IMR-90 (cell line): ENCODE measurements at regions not wholly inside any gene's neighbourhood (a gene's known extent, or its start where the extent isn't known, plus 50 kb on each side); places are given as distances from the start of the nearest gene placed in this dataset.

Source experiments
- ATAC-seq: fragments of 200-7000 bp; cut with Tn5 transposase; 2 replicates; pipeline ENCODE4 v1.9.1; 2020; ENCODE audit warnings: low read depth, mild to moderate bottlenecking, moderate library complexity
- BruUV-seq: library from RNA; stranded (reverse); fragments of 400-500 nt; replicated peaks from 2 replicates; lab custom pipeline; 2021; lab: Mats Ljungman, UMichigan
- CTCF ChIA-PET: fragments of 300-600 bp; formaldehyde crosslinking; extraction: SDS; loops from one replicate; lab custom pipeline; 2021; ENCODE audit warnings: antibody characterized with exemption; lab: Yijun Ruan, JAX
- POLR2A ChIA-PET: fragments of 300-600 bp; sonication (Branson Sonifier 250); formaldehyde crosslinking; loops from one replicate; lab custom pipeline; 2022; ENCODE audit warnings: antibody characterized with exemption; ENCODE audit not compliant: unreplicated experiment; lab: Charles Lee
- DNase-seq: peaks from one replicate; pipeline ENCODE4 v3.0.0; 2013
- H2AFZ ChIP-seq: replicated peaks from 2 replicates; pipeline ENCODE3; 2013; ENCODE audit warnings: low read length, mild to moderate bottlenecking; ENCODE audit not compliant: poor library complexity
- H2AK5ac ChIP-seq: 2 replicates; pipeline ENCODE4 v1.6.1; 2013; ENCODE audit warnings: low read depth, low read length, inconsistent platforms
- H2AK9ac ChIP-seq: replicated peaks from 2 replicates; pipeline ENCODE3; 2013; ENCODE audit warnings: mild to moderate bottlenecking, low read depth, low read length, moderate library complexity; ENCODE audit not compliant: poor library complexity
- H2BK120ac ChIP-seq: 2 replicates; pipeline ENCODE4 v1.6.1; 2013; ENCODE audit warnings: low read depth, low read length, inconsistent platforms
- H2BK15ac ChIP-seq: 3 replicates; pipeline ENCODE4 v1.6.1; 2013; ENCODE audit warnings: low read depth, low read length, inconsistent platforms
- H2BK20ac ChIP-seq: 2 replicates; pipeline ENCODE4 v1.6.1; 2013; ENCODE audit warnings: low read depth, mild to moderate bottlenecking, inconsistent platforms, low read length, moderate library complexity
- H2BK5ac ChIP-seq: 2 replicates; pipeline ENCODE4 v1.6.1; 2013; ENCODE audit warnings: mild to moderate bottlenecking, low read depth, low read length, inconsistent platforms; ENCODE audit not compliant: poor library complexity, severe bottlenecking
- H3K14ac ChIP-seq: replicated peaks from 2 replicates; pipeline ENCODE4 v1.6.1; 2013; ENCODE audit warnings: low read depth, low read length, inconsistent platforms
- H3K18ac ChIP-seq: 2 replicates; pipeline ENCODE4 v1.6.1; 2013; ENCODE audit warnings: low read depth, low read length, control low read depth
- H3K23ac ChIP-seq: 2 replicates; pipeline ENCODE4 v1.6.1; 2013; ENCODE audit warnings: low read depth, low read length, inconsistent platforms
- H3K27ac ChIP-seq: 2 replicates; pipeline ENCODE4 v1.5.1; 2013; ENCODE audit warnings: mild to moderate bottlenecking, control low read depth, low read length; ENCODE audit not compliant: insufficient read depth
- H3K27me3 ChIP-seq: 2 replicates; pipeline ENCODE4 v1.6.1; 2013; ENCODE audit warnings: low read length; ENCODE audit not compliant: control insufficient read depth, insufficient read depth
- H3K36me3 ChIP-seq: 2 replicates; pipeline ENCODE4 v1.6.1; 2013; ENCODE audit warnings: low read length, mixed read lengths; ENCODE audit not compliant: control insufficient read depth, insufficient read depth
- H3K4ac ChIP-seq: 2 replicates; pipeline ENCODE4 v1.6.1; 2013; ENCODE audit warnings: low read depth, low read length, inconsistent platforms
- H3K4me1 ChIP-seq: 2 replicates; pipeline ENCODE4 v1.6.1; 2013; ENCODE audit warnings: low read length, mixed read lengths; ENCODE audit not compliant: control insufficient read depth, insufficient read depth
- H3K4me2 ChIP-seq: 2 replicates; pipeline ENCODE4 v1.6.1; 2013; ENCODE audit warnings: low read depth, mild to moderate bottlenecking, control low read depth, low read length, moderate library complexity
- H3K4me3 ChIP-seq: 2 replicates; pipeline ENCODE4 v1.5.1; 2013; ENCODE audit warnings: low read depth, mild to moderate bottlenecking, control low read depth, low read length, moderate library complexity; ENCODE audit not compliant: insufficient read depth
- H3K56ac ChIP-seq: 2 replicates; pipeline ENCODE4 v1.6.1; 2013; ENCODE audit warnings: low read length, inconsistent platforms; ENCODE audit not compliant: insufficient read depth; ENCODE audit errors: extremely low read depth
- H3K79me1 ChIP-seq, 2 experiments: 2 replicates each; pipeline ENCODE4 v1.6.1; 2013; ENCODE audit warnings: low read length in 2 of 2, inconsistent platforms in 1 of 2, low read depth in 1 of 2
- H3K9ac ChIP-seq: 2 replicates; pipeline ENCODE4 v1.6.1; 2013; ENCODE audit warnings: low read depth, low read length, control low read depth
- H3K9me1 ChIP-seq: 2 replicates; pipeline ENCODE4 v1.6.1; 2013; ENCODE audit warnings: low read length, inconsistent platforms; ENCODE audit not compliant: insufficient read depth
- H3K9me3 ChIP-seq: 2 replicates; pipeline ENCODE4 v1.6.1; 2013; ENCODE audit warnings: low read length; ENCODE audit not compliant: control insufficient read depth, insufficient read depth
- H4K20me1 ChIP-seq: 2 replicates; pipeline ENCODE4 v1.6.1; 2013; ENCODE audit warnings: low read length, inconsistent platforms; ENCODE audit not compliant: insufficient read depth
- H4K5ac ChIP-seq: 2 replicates; pipeline ENCODE4 v1.6.1; 2013; ENCODE audit warnings: mild to moderate bottlenecking, low read depth, low read length, control low read depth
- H4K8ac ChIP-seq, 2 experiments: 2 replicates each; pipeline ENCODE4 v1.6.1; 2013; ENCODE audit warnings: low read depth in 2 of 2, low read length in 2 of 2, control low read depth in 1 of 2, inconsistent platforms in 1 of 2
- H4K91ac ChIP-seq: 2 replicates; pipeline ENCODE4 v1.6.1; 2013; ENCODE audit warnings: low read depth, low read length, inconsistent platforms; ENCODE audit not compliant: insufficient read depth
- CEBPB ChIP-seq: IDR thresholded peaks from 2 replicates; pipeline ENCODE4 v1.6.1; 2012; ENCODE audit warnings: low read depth, low read length, improper control_type of control experiment
- CHD1 ChIP-seq: IDR thresholded peaks from 2 replicates; pipeline ENCODE4 v1.6.1; 2012; ENCODE audit warnings: low read depth, low read length, improper control_type of control experiment
- CTCF ChIP-seq: conservative IDR thresholded peaks from 2 replicates; pipeline ENCODE4 v1.5.1; 2012; ENCODE audit warnings: mild to moderate bottlenecking, low read depth, low read length, improper control_type of control experiment
- FOS ChIP-seq: fragments of 150-350 bp; IDR thresholded peaks from 2 replicates; pipeline ENCODE4 v1.6.1; 2016; ENCODE audit warnings: low read depth, low read length
- MAFK ChIP-seq: IDR thresholded peaks from 2 replicates; pipeline ENCODE4 v1.6.1; 2012; ENCODE audit warnings: low read depth, low read length, improper control_type of control experiment
- MAZ ChIP-seq: IDR thresholded peaks from 2 replicates; pipeline ENCODE4 v1.6.1; 2012; ENCODE audit warnings: low read depth, mild to moderate bottlenecking, low read length, improper control_type of control experiment, moderate library complexity, borderline replicate concordance
- NFE2L2 ChIP-seq: fragments of 150-350 bp; IDR thresholded peaks from 2 replicates; pipeline ENCODE4 v1.6.1; 2016; ENCODE audit warnings: low read depth, mild to moderate bottlenecking, low read length
- RAD21 ChIP-seq: IDR thresholded peaks from 2 replicates; pipeline ENCODE4 v1.6.1; 2012; ENCODE audit warnings: low read length, improper control_type of control experiment
- RCOR1 ChIP-seq: IDR thresholded peaks from 2 replicates; pipeline ENCODE4 v1.6.1; 2012; ENCODE audit warnings: mild to moderate bottlenecking, low read length, improper control_type of control experiment; ENCODE audit not compliant: insufficient replicate concordance
- SMC3 ChIP-seq: fragments of 150-350 bp; IDR thresholded peaks from 2 replicates; pipeline ENCODE4 v1.6.1; 2016; ENCODE audit warnings: low read depth, mild to moderate bottlenecking, antibody characterized with exemption, low read length, moderate library complexity
- dilution Hi-C: fragments of 300-500 bp; cut with HindIII; formaldehyde crosslinking; loops from one replicate; pipeline ENCODE4 v1.14.3; 2018; ENCODE audit warnings: low sequenced_read_pairs; ENCODE audit not compliant: unreplicated experiment
- in situ Hi-C: fragments of 300-500 bp; cut with MboI; formaldehyde crosslinking; loops from 3 replicates; pipeline ENCODE4 v1.14.3; 2019; ENCODE audit warnings: low sequenced_read_pairs, inconsistent platforms, mixed read lengths
- intact Hi-C: fragments of 100-400 bp; cut with micrococcal nuclease; formaldehyde crosslinking; loops from 2 replicates; pipeline ENCODE4 v1.10.0; 2022
- TF ChIP-seq, protein P1 (sequence below): fragments of 150-350 bp; IDR thresholded peaks from 2 replicates; pipeline ENCODE4 v1.6.1; 2017; ENCODE audit warnings: mild to moderate bottlenecking, antibody characterized with exemption, low read length, low read depth
- TF ChIP-seq, protein P2 (sequence below): fragments of 150-350 bp; IDR thresholded peaks from 2 replicates; pipeline ENCODE4 v1.6.1; 2016; ENCODE audit warnings: low read depth, mild to moderate bottlenecking, low read length, moderate library complexity, borderline replicate concordance

DNA sequence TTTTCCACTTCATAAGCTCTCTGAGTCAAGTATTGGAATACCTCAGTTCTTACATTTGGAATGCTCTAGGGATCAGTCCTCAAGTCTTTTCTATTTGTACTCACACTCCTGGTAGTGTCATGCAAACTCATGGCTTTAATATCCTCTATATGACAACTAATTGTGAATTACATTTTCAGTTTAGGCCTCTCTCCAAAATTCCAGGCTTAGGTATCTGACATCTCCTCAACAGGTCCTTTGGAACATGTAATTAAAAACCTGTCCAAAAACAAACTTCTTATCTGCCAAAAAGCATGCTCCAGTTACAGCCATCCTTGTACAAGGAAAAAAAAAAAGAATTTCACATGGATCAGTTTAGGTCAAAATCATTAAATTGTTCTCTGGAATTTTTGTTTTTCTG lies 1336.2 kb upstream of the NRXN1 start:
- Histone ChIP-seq H4K91ac (no peak overlapping the region), H2BK20ac (no peak overlapping the region), H3K9me3 (no peaks in the 10 kb centered on the region; the same call in 1 of the 2 replicates), H3K14ac (no peak overlapping the region), H3K56ac (no peak overlapping the region), H3K9me1 (no peaks in the 10 kb centered on the region), H2AK5ac (no peak overlapping the region), H3K9ac (no peak overlapping the region), H2BK120ac (no peak overlapping the region), H2AFZ (no peak overlapping the region), H3K79me1 (no peaks in the 10 kb centered on the region), H4K5ac (no peak overlapping the region), H3K4me3 (no peak overlapping the region), H3K4ac (no peak overlapping the region), H3K27me3 (no peaks in the 10 kb centered on the region), H3K36me3 (no peaks in the 10 kb centered on the region), H3K4me2 (no peak overlapping the region), H3K27ac (no peak overlapping the region), H2AK9ac (no peak overlapping the region), H3K18ac (no peak overlapping the region), H3K4me1 (no peaks in the 10 kb centered on the region), H3K23ac (no peak overlapping the region), H2BK15ac (no peak overlapping the region), H2BK5ac (no peak overlapping the region), H4K20me1 (no peaks in the 10 kb centered on the region), H4K8ac (no peak overlapping the region)
- BruUV-seq: no TSS peak
- POLR2A ChIA-PET: no interaction called here
- no peak for TF ChIP-seq FOS
- no peak for TF ChIP-seq CEBPB
- no peak for TF ChIP-seq SMC3
- no peak for TF ChIP-seq MAFK
- no peak for TF ChIP-seq NFE2L2
- TF ChIP-seq, protein P1, sequence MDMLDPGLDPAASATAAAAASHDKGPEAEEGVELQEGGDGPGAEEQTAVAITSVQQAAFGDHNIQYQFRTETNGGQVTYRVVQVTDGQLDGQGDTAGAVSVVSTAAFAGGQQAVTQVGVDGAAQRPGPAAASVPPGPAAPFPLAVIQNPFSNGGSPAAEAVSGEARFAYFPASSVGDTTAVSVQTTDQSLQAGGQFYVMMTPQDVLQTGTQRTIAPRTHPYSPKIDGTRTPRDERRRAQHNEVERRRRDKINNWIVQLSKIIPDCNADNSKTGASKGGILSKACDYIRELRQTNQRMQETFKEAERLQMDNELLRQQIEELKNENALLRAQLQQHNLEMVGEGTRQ: no peak
- TF ChIP-seq, protein P2, sequence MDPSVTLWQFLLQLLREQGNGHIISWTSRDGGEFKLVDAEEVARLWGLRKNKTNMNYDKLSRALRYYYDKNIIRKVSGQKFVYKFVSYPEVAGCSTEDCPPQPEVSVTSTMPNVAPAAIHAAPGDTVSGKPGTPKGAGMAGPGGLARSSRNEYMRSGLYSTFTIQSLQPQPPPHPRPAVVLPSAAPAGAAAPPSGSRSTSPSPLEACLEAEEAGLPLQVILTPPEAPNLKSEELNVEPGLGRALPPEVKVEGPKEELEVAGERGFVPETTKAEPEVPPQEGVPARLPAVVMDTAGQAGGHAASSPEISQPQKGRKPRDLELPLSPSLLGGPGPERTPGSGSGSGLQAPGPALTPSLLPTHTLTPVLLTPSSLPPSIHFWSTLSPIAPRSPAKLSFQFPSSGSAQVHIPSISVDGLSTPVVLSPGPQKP: no peak
- no peak for TF ChIP-seq RAD21
- TF ChIP-seq CHD1: no peak
- no peak for TF ChIP-seq RCOR1
- no peak for TF ChIP-seq MAZ
- no peak for TF ChIP-seq CTCF
- in situ Hi-C loops (no loop called here), intact Hi-C loops (no loop called here), dilution Hi-C loops (no loop called here)
- CTCF ChIA-PET: no interaction called here
- DNase-seq (no peak), ATAC-seq (no peak; the same call in 1 of the 2 replicates)
